Fibroblast of gingiva (primary cell): ENCODE measurements at regions not wholly inside any gene's neighbourhood (a gene's known extent, or its start where the extent isn't known, plus 50 kb on each side); places are given as distances from the start of the nearest gene placed in this dataset.
A peak's percentile ranks its signal among the peaks of the same experiment; 100 is the strongest.

Source experiments
- DNase-seq: peaks from one replicate; pipeline ENCODE4 v3.0.0-alpha.2; 2011; ENCODE audit warnings: low read depth

GRCh38 chr6:55696501-55696900, 117.5 kb upstream of the HMGCLL1 start:
- no peak for DNase-seq

GRCh38 chr6:55696041-55696440, 117.0 kb upstream of the HMGCLL1 start:
- no peak for DNase-seq

GRCh38 chr6:55694759-55695158, 115.8 kb upstream of the HMGCLL1 start:
- no peak for DNase-seq

GRCh38 chr6:55694148-55694547, 115.2 kb upstream of the HMGCLL1 start:
- DNase-seq = peak; percentile 14

GRCh38 chr6:55679503-55679902, 100.5 kb upstream of the HMGCLL1 start:
- no peak for DNase-seq

GRCh38 chr6:55678330-55679224, 99.6 kb upstream of the HMGCLL1 start:
- no peak for DNase-seq

GRCh38 chr6:55676736-55677135, 97.7 kb upstream of the HMGCLL1 start:
- no peak for DNase-seq

GRCh38 chr6:55675941-55676340, 96.9 kb upstream of the HMGCLL1 start:
- DNase-seq = peak; percentile 42

- DNase-seq = peak; percentile 41
These were observed 95.7 kb upstream of the HMGCLL1 start for GRCh38 chr6:55674672-55675071.

- DNase-seq = no peak
These were observed 91.9 kb upstream of the HMGCLL1 start for GRCh38 chr6:55670850-55671413.

GRCh38 chr6:55669028-55669427, 90.0 kb upstream of the HMGCLL1 start:
- DNase-seq = no peak

GRCh38 chr6:55668591-55668990, 89.6 kb upstream of the HMGCLL1 start:
- DNase-seq = peak; percentile 56

- no peak for DNase-seq
These were observed 88.3 kb upstream of the HMGCLL1 start for GRCh38 chr6:55667341-55667740.

- DNase-seq = no peak
These were observed 87.7 kb upstream of the HMGCLL1 start for GRCh38 chr6:55666606-55667225.

GRCh38 chr6:55666037-55666436, 87.0 kb upstream of the HMGCLL1 start:
- no peak for DNase-seq

- peak; percentile 37 for DNase-seq
These were observed 85.9 kb upstream of the HMGCLL1 start for GRCh38 chr6:55664591-55665587.

- DNase-seq = no peak
These were observed 84.9 kb upstream of the HMGCLL1 start for GRCh38 chr6:55663914-55664313.

- peak; percentile 34 for DNase-seq
These were observed 80.3 kb upstream of the HMGCLL1 start for GRCh38 chr6:55659304-55659703.

GRCh38 chr6:55654445-55654844, 75.5 kb upstream of the HMGCLL1 start:
- no peak for DNase-seq

- no peak for DNase-seq
These were observed 73.4 kb upstream of the HMGCLL1 start for GRCh38 chr6:55652429-55652828.

- DNase-seq = no peak
These were observed 72.0 kb upstream of the HMGCLL1 start for GRCh38 chr6:55651015-55651414.

- DNase-seq = peak; percentile 71
These were observed 64.9 kb upstream of the HMGCLL1 start for GRCh38 chr6:55643861-55644260.
